Neural cell (in vitro differentiated cells): ENCODE measurements at regions not wholly inside any gene's neighbourhood (a gene's known extent, or its start where the extent isn't known, plus 50 kb on each side); places are given as distances from the start of the nearest gene placed in this dataset.

Source experiments
- H2AFZ ChIP-seq: fragments of 200-600, 300-800 bp; sonication (generic), shearing (Covaris generic); 2 replicates; pipeline ENCODE4 v1.6.0; 2014; ENCODE audit warnings: low read depth, mild to moderate bottlenecking, antibody characterized with exemption, low read length, moderate library complexity
- H3F3A ChIP-seq: fragments of 200-600 bp; shearing (Covaris generic); 2 replicates; pipeline ENCODE4 v1.6.1; 2016; ENCODE audit warnings: mild to moderate bottlenecking, moderate library complexity, mixed read lengths, antibody characterized with exemption, low read length; ENCODE audit not compliant: insufficient read depth, poor library complexity, severe bottlenecking
- H3K27ac ChIP-seq: fragments of 200-600, 300-800 bp; sonication (generic), shearing (Covaris generic); 2 replicates; pipeline ENCODE4 v1.5.1; 2014; ENCODE audit warnings: mild to moderate bottlenecking, low read length, moderate library complexity
- H3K27me3 ChIP-seq: fragments of 300-800, 200-600 bp; sonication (generic), shearing (Covaris generic); 2 replicates; pipeline ENCODE4 v1.6.0; 2014; ENCODE audit warnings: mild to moderate bottlenecking, low read depth, low read length, moderate library complexity; ENCODE audit not compliant: insufficient read depth
- H3K36me3 ChIP-seq: fragments of 300-800, 200-600 bp; sonication (generic), shearing (Covaris generic); 2 replicates; pipeline ENCODE4 v1.5.1; 2014; ENCODE audit warnings: mild to moderate bottlenecking, antibody characterized with exemption, low read length, moderate library complexity; ENCODE audit not compliant: insufficient read depth
- H3K4me2 ChIP-seq: fragments of 300-800, 200-600 bp; sonication (generic), shearing (Covaris generic); 2 replicates; pipeline ENCODE4 v1.6.0; 2014; ENCODE audit warnings: mild to moderate bottlenecking, low read length
- H3K4me3 ChIP-seq: fragments of 300-800, 200-600 bp; sonication (generic), shearing (Covaris generic); 2 replicates; pipeline ENCODE4 v1.5.1; 2014; ENCODE audit warnings: mild to moderate bottlenecking, low read length, moderate library complexity
- H3K79me2 ChIP-seq: fragments of 200-600 bp; shearing (Covaris generic); replicated peaks from 2 replicates; pipeline ENCODE4 v1.6.0; 2014; ENCODE audit warnings: mild to moderate bottlenecking, low read length, moderate library complexity; ENCODE audit not compliant: insufficient read depth
- H3K9ac ChIP-seq: fragments of 300-800, 200-600 bp; sonication (generic), shearing (Covaris generic); 2 replicates; pipeline ENCODE4 v1.6.1; 2016; ENCODE audit warnings: mild to moderate bottlenecking, low read length, mixed read lengths
- H3K9me2 ChIP-seq: fragments of 200-600 bp; shearing (Covaris generic); 2 replicates; pipeline ENCODE4 v1.6.1; 2016; ENCODE audit warnings: mild to moderate bottlenecking, low read length, mixed read lengths; ENCODE audit not compliant: insufficient read depth
- H3K9me3 ChIP-seq: fragments of 200-600, 300-800 bp; sonication (generic), shearing (Covaris generic); 2 replicates; pipeline ENCODE4 v1.6.1; 2016; ENCODE audit warnings: mild to moderate bottlenecking, mixed run types, low read length, moderate library complexity, mixed read lengths
- H4K20me1 ChIP-seq: fragments of 200-600 bp; shearing (Covaris generic); 2 replicates; pipeline ENCODE4 v1.6.1; 2016; ENCODE audit warnings: mild to moderate bottlenecking, mixed run types; ENCODE audit not compliant: insufficient read depth
- CTCF ChIP-seq: fragments of 450-650 bp; IDR thresholded peaks from 2 replicates; pipeline ENCODE4 v1.5.1; 2014; ENCODE audit warnings: antibody characterized with exemption, mild to moderate bottlenecking, moderate library complexity; ENCODE audit not compliant: poor library complexity, severe bottlenecking
- EP300 ChIP-seq: fragments of 450-650 bp; conservative IDR thresholded peaks from 2 replicates; pipeline ENCODE4 v1.6.1; 2014; ENCODE audit warnings: antibody characterized with exemption, mild to moderate bottlenecking, moderate library complexity; ENCODE audit not compliant: poor library complexity, severe bottlenecking
- EZH2 ChIP-seq: fragments of 200-600, 300-800 bp; shearing (Covaris generic), sonication (generic); IDR thresholded peaks from 2 replicates; pipeline ENCODE4 v1.6.1; 2014; ENCODE audit warnings: antibody characterized with exemption, low read length, borderline replicate concordance, mild to moderate bottlenecking; ENCODE audit not compliant: insufficient read depth, poor library complexity, severe bottlenecking
- MXI1 ChIP-seq: fragments of 450-650 bp; conservative IDR thresholded peaks from 2 replicates; pipeline ENCODE4 v1.6.1; 2014; ENCODE audit warnings: antibody characterized with exemption, mild to moderate bottlenecking; ENCODE audit not compliant: poor library complexity, severe bottlenecking
- POLR2AphosphoS5 ChIP-seq: IDR thresholded peaks from 2 replicates; pipeline ENCODE4 v1.6.1; 2012
- RAD21 ChIP-seq: fragments of 450-650 bp; conservative IDR thresholded peaks from 2 replicates; pipeline ENCODE4 v1.6.1; 2014; ENCODE audit warnings: antibody characterized with exemption, mild to moderate bottlenecking, moderate library complexity
- REST ChIP-seq: IDR thresholded peaks from 2 replicates; pipeline ENCODE4 v1.6.1; 2012; ENCODE audit warnings: borderline replicate concordance
- SMC3 ChIP-seq: fragments of 450-650 bp; conservative IDR thresholded peaks from 2 replicates; pipeline ENCODE4 v1.6.1; 2014; ENCODE audit warnings: antibody characterized with exemption, mild to moderate bottlenecking, moderate library complexity; ENCODE audit not compliant: poor library complexity
- TAF1 ChIP-seq: IDR thresholded peaks from 2 replicates; pipeline ENCODE4 v1.6.1; 2012; ENCODE audit warnings: low read depth

GRCh38 chr3:170700054-170700404 lies 114.2 kb upstream of the SLC7A14 start:
- H3K4me3 ChIP-seq = no peak overlapping the region
- H3K9ac ChIP-seq = no peak overlapping the region
- no peaks in the 10 kb centered on the region for H3K36me3 ChIP-seq
- no peak overlapping the region for H3K4me2 ChIP-seq
- H3K9me3 ChIP-seq = no peaks in the 10 kb centered on the region
- no peaks in the 10 kb centered on the region for H4K20me1 ChIP-seq
- no peaks in the 10 kb centered on the region for H3K9me2 ChIP-seq
- no peak overlapping the region for H3K27ac ChIP-seq
- H3K79me2 ChIP-seq = no peaks in the 10 kb centered on the region
- no peak for TF ChIP-seq RAD21
- no peak for TF ChIP-seq EP300
- no peak for TF ChIP-seq POLR2AphosphoS5
- no peak for TF ChIP-seq SMC3
- TF ChIP-seq MXI1 = no peak
- no peak for TF ChIP-seq EZH2
- no peak for TF ChIP-seq CTCF
- no peak for TF ChIP-seq TAF1
- no peak for TF ChIP-seq REST
- H3K27me3 ChIP-seq = no peaks in the 10 kb centered on the region
- no peaks in the 10 kb centered on the region for H3F3A ChIP-seq
- H2AFZ ChIP-seq = no peak overlapping the region

- no peaks in the 10 kb centered on the region for H3K79me2 ChIP-seq
- no peaks in the 10 kb centered on the region for H3F3A ChIP-seq
- no peak for TF ChIP-seq EZH2
- TF ChIP-seq REST = no peak
- no peak for TF ChIP-seq SMC3
- no peak for TF ChIP-seq RAD21
- no peak for TF ChIP-seq EP300
- no peak for TF ChIP-seq MXI1
- TF ChIP-seq TAF1 = no peak
- TF ChIP-seq CTCF = no peak
- TF ChIP-seq POLR2AphosphoS5 = no peak
- no peaks in the 10 kb centered on the region for H3K9me3 ChIP-seq
- no peak overlapping the region for H2AFZ ChIP-seq
- no peaks in the 10 kb centered on the region for H3K27me3 ChIP-seq
- no peaks in the 10 kb centered on the region for H3K9me2 ChIP-seq
- H3K4me2 ChIP-seq = no peak overlapping the region
- no peak overlapping the region for H3K27ac ChIP-seq
- no peak overlapping the region for H3K4me3 ChIP-seq
- H4K20me1 ChIP-seq = no peaks in the 10 kb centered on the region
- H3K9ac ChIP-seq = no peak overlapping the region
- no peaks in the 10 kb centered on the region for H3K36me3 ChIP-seq
Measured at GRCh38 chr3:170699158-170700053, 113.5 kb upstream of the SLC7A14 start.
